GM18517 (cell line): ENCODE measurements at regions not wholly inside any gene's neighbourhood (a gene's known extent, or its start where the extent isn't known, plus 50 kb on each side); places are given as distances from the start of the nearest gene placed in this dataset.
"Not testable (repeated sequence)": the region's sequence is repeated elsewhere in the genome, so short reads cannot be mapped to it uniquely, and the experiment has no call there.

Experiments
- ATAC-seq: cut with Tn5 transposase; IDR thresholded peaks from one replicate; pipeline ENCODE4 v1.9.1; 2021; ENCODE audit warnings: mild to moderate bottlenecking, moderate library complexity; ENCODE audit not compliant: unreplicated experiment

DNA sequence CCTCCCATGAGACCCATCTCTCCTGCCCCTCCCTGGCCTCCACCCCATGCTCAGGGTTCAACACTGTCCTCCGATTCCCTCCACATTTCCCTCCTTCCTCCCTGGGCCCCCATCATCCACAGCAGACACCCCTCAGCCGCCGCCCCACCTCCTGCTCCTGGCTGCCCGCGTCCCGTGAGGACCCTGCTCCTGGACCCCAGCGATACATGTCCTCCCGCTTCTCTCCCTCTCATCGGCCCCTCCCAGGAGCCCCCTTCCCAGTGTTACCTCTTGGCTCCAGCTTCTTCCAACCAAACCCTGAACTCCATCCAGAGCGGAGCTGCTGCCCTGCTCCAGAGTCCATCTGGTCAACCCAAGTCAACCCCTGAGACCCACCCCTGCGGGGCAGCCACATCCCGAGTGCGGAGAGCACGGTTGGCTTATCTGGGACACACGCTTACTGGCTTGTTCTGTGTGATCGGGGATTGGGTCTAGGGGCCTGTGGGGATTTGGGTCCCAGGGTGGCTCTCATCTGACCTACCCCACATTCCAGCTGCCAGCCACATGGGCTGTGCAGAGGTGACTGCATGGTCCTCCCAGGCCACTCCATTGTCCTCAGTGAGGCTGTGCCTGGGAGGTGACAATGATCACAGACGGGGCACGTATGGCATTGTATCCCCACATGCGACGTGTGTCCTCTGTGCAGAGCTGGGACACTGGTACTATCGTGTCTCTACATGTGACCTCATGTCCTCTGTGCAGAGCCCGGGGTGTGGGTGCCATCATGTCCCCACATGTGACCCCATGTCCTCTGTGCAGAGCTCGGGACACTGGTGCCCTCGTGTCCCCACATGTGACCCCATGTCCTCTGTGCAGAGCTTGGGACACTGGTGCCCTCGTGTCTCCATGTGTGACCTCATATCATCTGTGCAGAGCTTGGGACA is 333.6 kb downstream of the ADGRD1 start:
- no peak for ATAC-seq

DNA sequence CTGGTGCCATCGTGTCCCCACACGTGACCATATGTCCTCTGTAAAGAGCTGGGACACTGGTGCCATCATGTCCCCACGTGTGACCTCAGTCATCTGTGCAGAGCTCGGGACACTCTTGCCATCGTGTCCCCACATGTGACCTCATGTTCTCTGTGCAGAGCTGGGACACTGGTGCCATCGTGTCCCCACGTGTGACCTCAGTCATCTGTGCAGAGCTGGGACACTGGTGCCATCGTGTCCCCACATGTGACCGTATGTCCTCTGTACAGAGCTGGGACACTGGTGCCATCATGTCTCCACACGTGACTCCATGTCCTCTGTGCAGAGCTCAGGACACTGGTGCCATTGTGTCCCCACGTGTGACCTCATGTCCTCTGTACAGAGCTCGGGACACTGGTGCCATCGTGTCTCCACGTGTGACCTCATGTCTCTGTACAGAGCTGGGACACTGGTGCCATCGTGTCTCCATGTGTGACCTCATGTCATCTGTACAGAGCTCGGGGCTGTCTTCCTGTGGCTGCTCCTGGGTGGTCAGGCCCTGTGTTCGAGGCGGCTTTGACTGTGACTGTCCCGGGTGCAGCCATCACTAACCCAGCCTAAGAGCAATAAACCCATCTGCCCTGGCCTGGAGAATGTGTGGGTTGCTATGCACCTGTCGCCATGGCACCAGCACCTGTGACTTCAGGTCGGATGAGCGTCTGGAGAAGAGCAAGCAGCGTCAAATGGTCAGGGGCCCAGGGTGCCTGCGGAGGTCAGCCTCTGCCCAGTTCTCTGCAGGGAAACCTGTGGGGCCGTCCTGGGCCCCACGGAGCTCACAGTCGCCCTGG is 334.4 kb downstream of the ADGRD1 start:
- no peak for ATAC-seq

GRCh38 chr12:131288765-131289695 is 335.3 kb downstream of the ADGRD1 start:
- not testable (repeated sequence) for ATAC-seq

- ATAC-seq, result not testable (repeated sequence)
Observed at GRCh38 chr12:131289807-131290206, 336.1 kb downstream of the ADGRD1 start.

- ATAC-seq, result no peak
Observed at GRCh38 chr12:131290255-131290959, 336.7 kb downstream of the ADGRD1 start.

DNA sequence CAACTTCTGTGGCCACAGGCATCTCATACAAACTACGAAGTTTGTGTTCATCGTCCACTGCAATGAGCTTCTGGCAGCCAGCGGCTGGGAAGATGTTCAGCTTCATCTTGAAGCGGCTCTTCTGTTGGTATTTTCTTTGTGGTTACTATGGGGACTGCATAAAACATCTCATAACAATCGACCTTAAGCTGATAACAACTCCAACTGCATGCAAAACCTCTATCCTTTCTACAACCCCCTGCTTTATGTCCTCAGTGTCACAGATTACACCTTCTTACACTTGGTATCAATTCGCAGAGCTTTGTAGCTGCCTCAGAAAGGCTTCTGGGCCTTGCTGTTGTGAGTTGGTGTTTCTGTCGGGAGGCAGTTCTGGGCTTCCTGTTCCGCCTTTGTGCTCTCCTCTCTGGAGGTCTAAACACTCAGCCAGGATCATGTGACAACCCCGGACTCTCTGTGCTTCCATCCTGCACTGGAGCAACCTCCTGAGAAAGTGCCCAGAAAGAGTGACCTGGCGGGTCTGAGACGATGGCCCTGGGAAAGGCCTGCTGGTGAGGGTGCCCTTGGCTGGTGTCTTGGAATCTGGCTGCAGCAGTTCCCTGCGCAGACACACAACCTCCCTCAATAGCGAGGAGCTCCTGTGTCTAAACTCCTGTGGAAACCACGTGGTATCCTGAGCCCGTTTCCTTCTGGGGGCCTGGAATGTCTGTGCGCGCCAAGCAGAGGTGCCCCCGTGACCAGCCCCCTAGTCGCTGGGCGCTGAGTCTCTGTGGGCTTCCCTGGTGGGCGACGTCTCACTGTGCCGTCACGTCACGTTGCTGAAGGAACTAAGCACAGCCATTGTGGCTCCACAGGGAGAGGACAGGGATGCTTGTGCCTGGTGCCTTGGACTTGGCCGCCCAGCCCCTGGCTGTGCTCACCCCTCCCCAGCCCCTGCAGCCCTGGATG is 339.6 kb downstream of the ADGRD1 start:
- not testable (repeated sequence) for ATAC-seq

DNA sequence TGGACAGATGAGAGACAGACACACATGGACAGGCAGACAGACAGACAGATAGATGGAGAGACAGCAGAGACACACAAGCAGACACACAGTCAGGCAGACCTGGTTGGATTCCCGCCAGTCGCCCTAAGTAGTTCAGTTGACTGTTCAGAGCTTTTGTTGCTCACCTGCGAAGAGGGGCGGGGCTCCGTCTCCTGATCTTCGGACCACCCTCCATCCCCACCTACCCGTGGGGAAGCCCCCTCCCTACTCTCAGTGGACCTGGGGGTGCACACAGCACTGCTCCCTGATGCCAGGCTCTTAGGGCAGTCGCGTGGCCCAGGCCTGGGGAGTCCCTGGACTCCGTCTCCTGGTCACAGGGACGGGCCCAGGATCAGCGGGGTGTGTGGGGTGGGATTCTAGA is 341.0 kb downstream of the ADGRD1 start:
- not testable (repeated sequence) for ATAC-seq

DNA sequence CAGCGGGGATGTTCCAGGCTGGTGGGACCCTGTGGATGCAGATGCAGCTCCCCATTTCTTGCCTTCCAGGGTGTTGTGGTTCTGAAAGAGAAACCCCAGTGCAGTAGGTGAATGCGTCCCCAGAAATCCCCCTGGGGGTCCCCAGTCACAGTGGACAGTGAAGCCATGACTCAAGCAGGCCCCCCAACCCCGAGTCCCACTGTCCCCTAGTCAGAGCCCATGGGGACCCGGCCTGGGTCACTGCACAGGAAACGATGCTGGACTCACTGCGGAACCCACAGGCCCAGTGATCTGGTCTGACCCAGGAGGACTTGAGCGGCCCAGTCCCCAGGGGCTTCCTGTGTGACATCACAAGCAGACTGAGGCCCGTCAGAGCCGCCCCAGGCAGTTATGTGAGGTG is 341.4 kb downstream of the ADGRD1 start:
- ATAC-seq, result not testable (repeated sequence)

GRCh38 chr12:131295559-131295958 is 341.9 kb downstream of the ADGRD1 start:
- not testable (repeated sequence) for ATAC-seq

DNA sequence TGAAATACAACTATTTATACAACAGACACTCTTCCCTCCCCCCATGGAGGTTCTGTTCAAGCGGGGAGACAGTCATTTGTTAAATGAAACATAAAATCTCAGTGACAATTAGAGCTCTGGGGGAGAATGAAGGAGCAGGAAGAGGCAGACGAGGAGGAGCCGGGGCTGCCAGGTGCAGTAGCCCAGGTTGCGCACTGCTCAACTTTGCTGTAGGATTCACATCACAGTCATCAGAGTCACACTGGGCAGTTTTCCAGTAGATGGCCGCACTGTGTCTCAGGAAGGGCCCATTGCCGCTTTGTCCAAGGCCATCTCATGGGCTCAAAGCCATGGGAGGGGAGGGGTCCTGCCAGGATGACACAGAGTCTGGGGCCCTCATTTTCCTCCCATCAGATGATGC is 342.4 kb downstream of the ADGRD1 start:
- not testable (repeated sequence) for ATAC-seq

DNA sequence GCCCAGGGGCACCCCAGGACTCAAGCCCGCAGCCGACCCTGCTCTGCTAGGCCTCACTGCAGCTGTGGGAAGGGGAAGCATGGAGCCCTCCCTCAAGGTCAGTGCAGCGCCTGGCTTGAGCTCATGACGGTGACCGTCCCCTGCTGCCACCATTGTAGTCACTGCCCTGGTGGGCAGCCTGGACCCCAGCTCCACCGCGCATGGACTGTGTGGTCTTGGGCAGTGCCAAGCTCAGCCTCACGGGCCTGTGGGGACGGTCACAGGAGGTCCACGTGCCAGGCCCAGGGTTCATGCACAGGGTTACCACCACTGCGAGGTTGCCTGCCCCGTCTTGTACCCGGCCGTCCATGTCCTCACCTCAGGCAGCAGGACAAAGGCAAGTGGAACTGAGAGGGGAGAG is 342.9 kb downstream of the ADGRD1 start:
- not testable (repeated sequence) for ATAC-seq

GRCh38 chr12:131298526-131299369 is 345.0 kb downstream of the ADGRD1 start:
- ATAC-seq, result not testable (repeated sequence)

DNA sequence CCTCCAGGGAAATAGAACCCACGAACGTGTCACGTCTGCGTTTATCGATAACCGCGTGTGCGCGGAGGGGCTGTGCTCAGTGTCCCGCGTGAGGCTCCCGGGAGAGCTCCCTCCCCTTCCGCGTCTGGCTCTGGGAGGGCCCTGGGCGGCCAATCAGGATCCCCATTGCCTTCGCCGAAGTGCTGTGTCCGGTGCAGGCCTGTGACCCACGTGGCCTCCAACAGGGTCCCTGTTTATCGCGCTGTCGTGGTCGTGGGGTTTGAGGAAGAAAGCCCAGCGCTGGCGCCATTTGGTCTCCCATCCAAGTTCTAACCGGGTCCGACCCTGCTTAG is 345.6 kb downstream of the ADGRD1 start:
- ATAC-seq, result not testable (repeated sequence)

- ATAC-seq, result not testable (repeated sequence)
Observed at GRCh38 chr12:131303576-131303975, 349.9 kb downstream of the ADGRD1 start.

DNA sequence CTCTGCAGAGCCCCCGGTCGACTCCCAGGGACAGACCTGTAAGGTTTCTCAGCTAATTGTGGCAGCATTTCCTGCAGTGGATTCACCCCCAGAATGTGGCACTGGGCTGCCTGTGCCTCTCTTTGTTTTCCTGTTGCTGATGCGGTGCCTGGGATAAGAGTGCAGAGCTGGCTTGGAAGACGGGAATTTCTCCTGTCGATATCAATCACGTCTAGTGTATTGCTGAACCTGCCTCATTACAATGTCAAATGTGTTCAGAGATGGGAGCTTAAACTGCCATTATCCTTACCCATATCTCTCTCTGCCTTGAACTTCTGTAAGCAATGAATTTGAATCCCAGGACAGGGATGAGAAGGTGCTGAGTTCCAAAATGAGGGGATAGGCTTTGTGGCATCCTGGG is 350.9 kb downstream of the ADGRD1 start:
- ATAC-seq, result not testable (repeated sequence)

GRCh38 chr12:131309700-131310099 is 356.0 kb downstream of the ADGRD1 start:
- ATAC-seq, result no peak

GRCh38 chr12:131310227-131310969 is 356.7 kb downstream of the ADGRD1 start:
- not testable (repeated sequence) for ATAC-seq
